K562 (cell line): ENCODE measurements at regions not wholly inside any gene's neighbourhood (a gene's known extent, or its start where the extent isn't known, plus 50 kb on each side); places are given as distances from the start of the nearest gene placed in this dataset.

ENCODE experiments used
- ARHGAP35 ChIP-seq: fragments of 450-650 bp; IDR thresholded peaks from 2 replicates; pipeline ENCODE4 v1.6.1; 2018; ENCODE audit not compliant: partially characterized antibody
- CHCHD3 ChIP-seq: fragments of 250-450 bp; sonication (Bioruptor Pico); IDR thresholded peaks from 2 replicates; pipeline ENCODE4 v2.1.2; 2022; ENCODE audit warnings: mild to moderate bottlenecking
- E2F5 ChIP-seq: sonication (generic); formaldehyde crosslinking; IDR thresholded peaks from 2 replicates; pipeline ENCODE4 v1.8.0; 2022; ENCODE audit warnings: mild to moderate bottlenecking, missing genetic modification reagents
- KDM2B ChIP-seq: fragments of 250-450 bp; sonication (Bioruptor Pico); IDR thresholded peaks from 2 replicates; pipeline ENCODE4 v1.8.0; 2021; ENCODE audit warnings: mild to moderate bottlenecking, moderate library complexity
- MED1 ChIP-seq: sonication (generic); formaldehyde crosslinking; IDR thresholded peaks from 2 replicates; pipeline ENCODE4 v1.8.1; 2023; ENCODE audit warnings: missing genetic modification reagents, borderline replicate concordance
- MYBL2 ChIP-seq, 2 experiments: fragments of 450-650 bp in 1 of 2; sonication (generic) in 1 of 2; formaldehyde crosslinking in 1 of 2; IDR thresholded peaks; 2 replicates each; pipeline versions ENCODE4 v1.6.1 to v1.8.1; 2017 to 2022; ENCODE audit warnings: borderline replicate concordance in 1 of 2, inconsistent platforms in 1 of 2, low read depth in 1 of 2, mild to moderate bottlenecking in 1 of 2, missing genetic modification reagents in 1 of 2, moderate library complexity in 1 of 2
- NUFIP1 ChIP-seq: fragments of 450-650 bp; IDR thresholded peaks from 2 replicates; pipeline ENCODE4 v1.6.1; 2018; ENCODE audit not compliant: partially characterized antibody
- RBBP5 ChIP-seq: fragments of 200-600 bp; sonication (generic); IDR thresholded peaks from 2 replicates; pipeline ENCODE4 v1.6.1; 2012; ENCODE audit warnings: borderline replicate concordance, mild to moderate bottlenecking, low read length, control low read depth, inconsistent platforms; ENCODE audit not compliant: insufficient read depth, poor library complexity, severe bottlenecking
- SMC3 ChIP-seq: conservative IDR thresholded peaks from 2 replicates; pipeline ENCODE4 v1.6.1; 2011; ENCODE audit warnings: low read depth, low read length, improper control_type of control experiment; ENCODE audit not compliant: insufficient read depth
- STAG1 ChIP-seq: sonication (generic); formaldehyde crosslinking; IDR thresholded peaks from 2 replicates; pipeline ENCODE4 v1.5.0; 2020; ENCODE audit warnings: missing genetic modification reagents, borderline replicate concordance
- UBTF ChIP-seq, 2 experiments: IDR thresholded peaks; 2 replicates each; pipeline ENCODE4 v1.6.1; 2012; ENCODE audit warnings: improper control_type of control experiment in 2 of 2, low read depth in 2 of 2, low read length in 2 of 2, borderline replicate concordance in 1 of 2
- ZBTB34 ChIP-seq: fragments of 250-450 bp; sonication (Bioruptor Pico); IDR thresholded peaks from 2 replicates; pipeline ENCODE4 v1.8.0; 2021; ENCODE audit warnings: mild to moderate bottlenecking, moderate library complexity

- TF ChIP-seq UBTF (IDR thresholded peaks at IDR 0.05; ENCODE audit: borderline replicate concordance in 1 of 2, low read depth in 2 of 2, low read length in 2 of 2) (no peak), MED1 (CRISPR knock-in tag) (no peak), KDM2B (CRISPR knock-in tag) (no peak), E2F5 (CRISPR knock-in tag) (no peak), MYBL2 (IDR thresholded peaks at IDR 0.05; ENCODE audit: low read depth) (no peak), MYBL2 (CRISPR knock-in tag; IDR thresholded peaks at IDR 0.05; ENCODE audit: borderline replicate concordance) (no peak), NUFIP1 (no peak), STAG1 (CRISPR knock-in tag) (no peak), RBBP5 (no peak), ZBTB34 (CRISPR knock-in tag) (no peak), SMC3 (no peak), ARHGAP35 (no peak), CHCHD3 (CRISPR knock-in tag) (no peak)
Measured at GRCh38 chr10:37704566-37704965, 152.8 kb downstream of the ZNF248 start (continued).
